22Rv1 (cell line): ENCODE measurements at regions not wholly inside any gene's neighbourhood (a gene's known extent, or its start where the extent isn't known, plus 50 kb on each side); places are given as distances from the start of the nearest gene placed in this dataset.

ENCODE experiments used
- ZFX ChIP-seq: fragments of 450-650 bp; IDR thresholded peaks from 2 replicates; pipeline ENCODE4 v1.6.1; 2017; ENCODE audit warnings: antibody characterized with exemption, borderline replicate concordance
- TF ChIP-seq, protein P1 (sequence below): fragments of 450-650 bp; IDR thresholded peaks from 2 replicates; pipeline ENCODE4 v1.5.1; 2017; ENCODE audit warnings: mild to moderate bottlenecking

- TF ChIP-seq, protein P1, sequence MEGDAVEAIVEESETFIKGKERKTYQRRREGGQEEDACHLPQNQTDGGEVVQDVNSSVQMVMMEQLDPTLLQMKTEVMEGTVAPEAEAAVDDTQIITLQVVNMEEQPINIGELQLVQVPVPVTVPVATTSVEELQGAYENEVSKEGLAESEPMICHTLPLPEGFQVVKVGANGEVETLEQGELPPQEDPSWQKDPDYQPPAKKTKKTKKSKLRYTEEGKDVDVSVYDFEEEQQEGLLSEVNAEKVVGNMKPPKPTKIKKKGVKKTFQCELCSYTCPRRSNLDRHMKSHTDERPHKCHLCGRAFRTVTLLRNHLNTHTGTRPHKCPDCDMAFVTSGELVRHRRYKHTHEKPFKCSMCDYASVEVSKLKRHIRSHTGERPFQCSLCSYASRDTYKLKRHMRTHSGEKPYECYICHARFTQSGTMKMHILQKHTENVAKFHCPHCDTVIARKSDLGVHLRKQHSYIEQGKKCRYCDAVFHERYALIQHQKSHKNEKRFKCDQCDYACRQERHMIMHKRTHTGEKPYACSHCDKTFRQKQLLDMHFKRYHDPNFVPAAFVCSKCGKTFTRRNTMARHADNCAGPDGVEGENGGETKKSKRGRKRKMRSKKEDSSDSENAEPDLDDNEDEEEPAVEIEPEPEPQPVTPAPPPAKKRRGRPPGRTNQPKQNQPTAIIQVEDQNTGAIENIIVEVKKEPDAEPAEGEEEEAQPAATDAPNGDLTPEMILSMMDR, result no peak
- TF ChIP-seq ZFX, result no peak
These were observed 78.0 kb downstream of the SEC16B start for GRCh38 chr1:177891809-177892208.
